GM21423 (cell line): ENCODE measurements at regions not wholly inside any gene's neighbourhood (a gene's known extent, or its start where the extent isn't known, plus 50 kb on each side); places are given as distances from the start of the nearest gene placed in this dataset.
"Not testable (repeated sequence)": the region's sequence is repeated elsewhere in the genome, so short reads cannot be mapped to it uniquely, and the experiment has no call there.

Experiments
- ATAC-seq: cut with Tn5 transposase; IDR thresholded peaks from one replicate; pipeline ENCODE4 v1.9.1; 2021; ENCODE audit warnings: mild to moderate bottlenecking, moderate library complexity; ENCODE audit not compliant: unreplicated experiment

DNA sequence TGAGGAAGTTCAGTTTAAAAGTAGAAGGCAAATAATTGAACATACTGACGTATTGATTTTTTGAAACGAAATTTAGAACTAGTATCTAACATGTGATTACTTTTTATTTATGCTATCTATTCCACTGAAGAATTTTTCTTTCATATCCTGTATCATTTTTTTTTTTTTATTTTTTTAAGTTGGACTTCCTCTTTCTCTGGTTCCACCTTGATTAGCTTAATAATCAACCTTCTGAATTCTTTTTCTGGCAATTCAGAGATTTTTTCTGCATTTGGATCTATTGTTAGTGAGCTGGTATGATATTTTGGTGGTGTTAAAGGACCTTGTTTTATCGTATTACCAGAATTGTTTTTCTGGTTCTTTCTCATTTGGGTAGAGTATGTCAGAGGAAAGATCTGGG lies 411.2 kb downstream of the SOX11 start:
- ATAC-seq: no peak

DNA sequence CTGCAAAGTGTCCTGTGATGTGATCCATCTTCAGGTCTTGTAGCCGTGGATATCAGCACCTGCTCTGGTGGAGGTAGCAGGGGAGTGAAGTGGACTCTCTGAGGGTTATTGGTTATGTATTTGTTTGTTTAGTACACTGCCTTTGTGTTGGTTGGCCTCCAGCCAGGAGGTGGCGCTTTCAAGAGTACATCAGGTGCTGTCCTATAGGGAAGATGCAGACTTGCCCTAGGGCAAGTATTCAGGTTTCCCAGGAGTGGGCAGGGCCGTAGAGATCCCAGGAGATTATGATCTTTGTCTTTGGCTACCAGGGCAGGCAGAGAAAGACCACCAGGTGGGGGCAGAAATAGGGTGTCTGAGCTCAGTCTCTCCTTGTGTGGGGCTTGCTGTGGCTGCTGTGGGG lies 411.8 kb downstream of the SOX11 start:
- ATAC-seq: no peak

DNA sequence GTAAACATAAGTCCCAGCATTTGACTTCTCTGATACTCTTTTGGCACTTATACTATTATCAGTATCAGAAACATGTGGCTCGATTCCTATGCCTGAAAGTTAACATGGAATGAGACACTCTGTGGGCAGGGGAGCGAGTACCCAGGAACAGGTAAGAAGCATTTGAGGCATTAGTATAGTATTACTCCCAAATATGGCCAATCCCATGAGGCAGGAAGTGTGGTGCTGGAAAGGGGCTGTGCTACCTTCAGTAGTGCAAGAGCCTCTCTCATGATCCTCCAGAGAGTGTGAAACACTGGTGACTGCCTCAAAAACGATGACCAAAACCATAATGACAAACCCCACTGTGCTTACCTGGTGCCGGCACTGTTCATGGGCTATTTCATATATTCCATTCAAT lies 415.1 kb downstream of the SOX11 start:
- no peak for ATAC-seq

DNA sequence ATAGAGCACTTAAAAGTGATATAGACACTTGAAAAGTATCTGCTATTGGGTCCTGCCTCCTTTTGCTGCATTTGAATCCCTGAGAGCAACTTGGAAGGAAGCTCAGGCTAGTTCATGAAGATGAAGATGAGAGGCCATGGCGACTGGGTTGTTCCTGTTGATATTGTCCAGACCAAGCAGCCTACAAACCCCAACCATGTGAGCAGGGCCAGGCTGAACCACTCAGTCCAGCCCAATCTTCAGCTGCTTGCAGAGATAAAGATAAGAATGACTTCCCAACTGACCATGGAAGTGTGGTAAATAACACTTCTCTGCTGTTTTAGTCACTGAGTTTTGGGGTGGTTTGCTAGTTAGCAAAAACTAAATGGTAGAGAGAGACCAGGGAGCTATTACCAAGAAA lies 417.6 kb downstream of the SOX11 start:
- no peak for ATAC-seq

- ATAC-seq: no peak
Observed at GRCh38 chr2:6111781-6112261, 419.6 kb downstream of the SOX11 start.

DNA sequence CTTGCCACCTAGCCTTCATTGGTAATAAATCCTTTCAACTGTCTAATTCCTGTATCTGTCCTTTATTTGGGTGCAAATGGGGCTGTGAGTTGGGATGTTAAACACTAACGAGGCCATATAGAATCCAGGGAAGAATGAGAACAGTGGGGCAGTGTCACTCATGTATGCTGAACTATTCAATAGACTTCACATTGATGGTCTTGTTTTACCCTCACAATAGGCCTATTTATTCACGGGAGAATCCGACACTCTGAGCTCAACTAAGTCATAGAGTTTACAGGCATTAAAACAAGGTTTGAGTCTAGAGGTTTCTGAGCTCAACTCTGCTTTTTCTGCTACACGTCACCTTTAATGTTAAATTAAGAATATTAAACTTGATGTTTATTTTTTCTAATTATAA lies 421.6 kb downstream of the SOX11 start:
- ATAC-seq: no peak

DNA sequence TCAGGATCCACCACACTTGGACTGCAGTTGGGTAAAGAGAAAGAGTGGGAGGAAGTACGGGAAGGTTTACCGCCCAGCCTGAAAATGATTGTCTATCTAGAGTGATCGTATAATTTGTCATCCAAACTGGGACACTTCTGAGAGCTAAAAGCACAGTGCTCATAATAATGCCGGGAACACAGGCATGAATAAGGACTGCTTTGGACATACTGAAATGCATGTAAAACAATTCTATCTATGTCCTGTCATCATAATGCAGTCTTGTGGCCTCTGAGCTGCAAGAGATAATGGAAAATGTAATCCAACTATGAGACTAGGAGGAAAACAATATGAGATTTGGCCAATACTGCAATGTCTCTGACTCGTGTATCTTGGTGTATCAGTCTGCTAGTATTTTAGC lies 435.5 kb downstream of the SOX11 start:
- ATAC-seq: no peak

DNA sequence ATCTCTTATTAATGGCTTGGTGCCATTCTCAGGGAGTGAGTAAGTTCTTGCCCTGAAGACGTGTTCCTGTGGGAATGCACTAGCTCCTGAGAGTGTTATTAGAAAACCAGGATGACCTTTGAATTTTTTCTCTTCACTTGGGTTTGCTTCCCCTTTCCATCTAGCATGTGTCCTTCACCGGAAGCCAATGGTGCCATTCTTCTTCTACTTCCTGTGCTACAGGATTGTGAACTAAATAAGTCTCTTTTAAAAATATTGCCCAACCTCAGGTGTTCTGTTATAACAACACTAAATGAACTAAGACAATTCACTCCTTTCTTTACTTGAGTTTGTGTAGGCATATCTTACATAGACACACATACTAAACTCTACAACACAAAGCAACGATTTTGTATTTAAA lies 447.0 kb downstream of the SOX11 start:
- ATAC-seq: no peak

DNA sequence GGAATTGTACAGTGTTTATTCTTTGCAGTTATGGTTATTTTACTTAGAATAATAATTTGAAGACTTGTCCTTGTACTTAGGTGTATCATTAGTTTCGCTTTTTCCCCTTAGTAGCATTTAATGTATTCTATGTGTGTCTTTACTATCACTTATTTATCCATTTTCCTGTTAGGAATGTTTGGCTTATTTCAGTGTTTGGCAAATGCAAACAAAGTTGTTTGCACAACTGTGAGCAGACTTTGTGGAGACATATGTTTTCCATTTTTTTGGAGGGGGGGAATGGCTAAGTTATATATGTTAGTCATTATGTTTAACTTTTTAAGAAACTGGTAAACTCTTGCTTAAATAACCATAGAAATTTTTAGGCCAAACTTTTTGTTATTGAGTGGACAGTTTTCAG lies 447.7 kb downstream of the SOX11 start:
- no peak for ATAC-seq

GRCh38 chr2:6140509-6140908 lies 448.3 kb downstream of the SOX11 start:
- no peak for ATAC-seq

DNA sequence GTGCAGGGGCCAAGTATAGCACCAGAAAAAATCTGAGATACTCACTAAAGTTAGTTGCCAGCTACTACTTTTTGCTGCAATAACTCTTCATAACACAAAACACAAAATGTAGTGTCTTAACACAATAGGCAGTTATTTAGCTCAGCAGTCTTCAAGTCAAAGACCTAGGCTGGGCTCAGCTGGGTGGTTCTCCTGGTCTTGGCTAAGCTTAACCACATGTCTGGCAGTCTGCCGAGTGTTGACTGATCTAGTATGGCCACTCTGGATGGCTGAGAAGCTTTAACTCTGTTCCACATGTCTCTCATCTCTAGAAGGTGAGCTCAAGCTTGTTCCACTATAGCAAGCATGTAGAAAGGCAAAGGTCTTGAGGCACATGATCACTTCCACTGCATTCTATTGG lies 451.6 kb downstream of the SOX11 start:
- ATAC-seq: no peak

DNA sequence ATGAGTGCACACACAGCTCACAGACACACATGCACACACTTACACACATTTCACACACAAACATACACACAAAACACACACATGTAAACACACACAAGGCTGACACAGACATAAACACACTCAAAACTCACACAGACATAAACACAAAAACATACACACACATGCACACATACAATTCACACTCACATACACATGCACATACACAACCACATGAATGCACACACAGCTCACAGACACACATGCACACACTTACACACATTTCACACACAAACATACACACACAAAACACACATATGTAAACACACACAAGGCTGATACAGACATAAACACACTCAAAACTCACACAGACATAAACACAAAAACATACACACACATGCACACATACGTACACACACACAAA lies 455.0 kb downstream of the SOX11 start:
- not testable (repeated sequence) for ATAC-seq

GRCh38 chr2:6148882-6149281 lies 456.7 kb downstream of the SOX11 start:
- ATAC-seq: no peak

- ATAC-seq: no peak
Observed at GRCh38 chr2:6159606-6160005, 467.4 kb downstream of the SOX11 start.

DNA sequence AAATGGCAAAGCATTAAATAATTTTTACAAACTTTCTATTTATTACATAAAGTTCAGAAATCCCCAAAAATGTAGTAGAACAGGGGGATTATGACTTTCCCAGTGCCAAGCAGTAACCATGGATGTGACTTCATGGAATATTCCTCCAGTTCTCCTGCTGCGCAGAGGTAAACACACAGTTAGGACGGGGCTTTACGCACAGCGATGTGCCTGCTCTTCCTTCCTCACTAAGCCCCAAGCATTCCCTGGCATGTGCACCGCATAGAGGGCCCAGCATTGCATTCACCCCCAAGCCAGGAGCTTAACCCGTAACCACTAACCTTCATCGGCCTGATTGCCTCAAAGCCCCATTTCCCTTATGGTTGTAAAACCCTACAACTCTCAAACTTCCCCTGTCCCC lies 471.7 kb downstream of the SOX11 start:
- ATAC-seq: no peak

GRCh38 chr2:6164986-6165747 lies 473.0 kb downstream of the SOX11 start:
- ATAC-seq: no peak

DNA sequence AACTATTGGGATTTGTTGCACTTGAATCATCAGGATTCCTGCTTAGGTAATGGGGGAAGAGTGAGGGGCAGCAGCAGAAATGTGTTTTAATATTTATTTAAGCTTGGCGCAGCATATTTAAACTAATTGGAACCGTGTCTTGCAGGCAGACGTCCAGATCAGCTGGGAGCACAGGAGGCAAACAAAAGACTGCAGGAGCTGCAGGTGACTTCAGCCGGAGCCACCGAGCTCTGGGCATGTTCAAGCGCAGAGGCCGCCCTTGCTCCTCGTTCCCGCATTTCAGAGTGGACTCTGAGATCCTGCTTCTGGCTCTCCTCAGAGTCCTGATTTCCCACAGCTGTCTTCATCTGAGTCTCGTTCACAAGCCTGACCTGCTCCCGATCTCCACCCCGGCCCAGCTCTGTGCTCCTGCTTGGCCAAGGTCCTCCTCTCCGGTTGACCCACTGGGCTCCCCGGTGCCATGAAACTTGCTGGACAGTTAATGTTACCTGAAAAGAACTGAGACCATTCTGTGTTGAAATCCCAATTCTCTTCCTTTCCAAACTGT lies 475.5 kb downstream of the SOX11 start:
- no peak for ATAC-seq

- ATAC-seq: no peak
Observed at GRCh38 chr2:6168485-6168884, 476.3 kb downstream of the SOX11 start.

- no peak for ATAC-seq
Observed at GRCh38 chr2:6171294-6171693, 479.1 kb downstream of the SOX11 start.

DNA sequence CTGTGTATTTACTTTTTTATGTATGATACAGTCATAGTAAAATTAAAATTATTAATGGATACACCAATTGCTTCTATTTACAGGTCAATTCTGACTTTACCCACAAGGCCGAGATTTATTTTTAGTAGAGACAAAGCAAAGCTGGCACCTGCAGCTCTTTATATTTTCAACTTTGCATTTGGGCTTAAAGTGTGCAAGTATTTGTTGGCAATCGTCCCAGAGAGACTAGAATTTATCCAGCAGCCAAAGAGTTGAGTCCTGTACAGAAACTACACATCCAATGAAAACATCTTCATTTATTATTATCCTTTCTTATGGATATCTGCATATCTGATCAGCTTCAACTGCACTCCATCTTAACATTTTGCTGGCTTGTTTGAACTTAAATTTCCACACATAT lies 485.6 kb downstream of the SOX11 start:
- ATAC-seq: no peak

- ATAC-seq: no peak
Observed at GRCh38 chr2:6181525-6181924, 489.3 kb downstream of the SOX11 start.

DNA sequence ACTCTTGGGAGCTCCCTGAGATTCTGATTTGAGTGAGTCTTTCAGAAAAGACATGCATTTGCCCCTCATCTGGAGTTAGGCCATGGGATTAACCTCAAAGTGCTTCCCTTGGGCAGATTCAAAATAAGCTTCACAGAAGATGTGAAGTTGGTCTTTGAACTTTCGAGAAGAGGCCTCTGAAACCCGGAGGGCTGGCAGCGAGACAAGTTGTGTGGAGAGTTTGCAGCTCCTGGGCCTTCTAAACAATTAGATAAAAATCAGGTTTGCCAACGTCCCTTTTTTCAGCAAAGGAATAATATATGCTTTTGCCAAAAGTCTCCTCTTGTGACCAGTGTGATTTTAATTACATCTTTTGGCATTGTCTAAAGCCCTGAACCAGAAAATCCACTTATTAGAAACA lies 489.7 kb downstream of the SOX11 start:
- no peak for ATAC-seq

GRCh38 chr2:6183226-6183625 lies 491.0 kb downstream of the SOX11 start:
- ATAC-seq: no peak
